ENCODE measurements at regions not wholly inside any gene's neighbourhood (a gene's known extent, or its start where the extent isn't known, plus 50 kb on each side); places are given as distances from the start of the nearest gene placed in this dataset.
"Not testable (repeated sequence)": the region's sequence is repeated elsewhere in the genome, so short reads cannot be mapped to it uniquely, and the experiment has no call there.

- DNase-seq (ENCODE audit: low spot score, unreplicated experiment), result no peak
- H3K4me3 Mint-ChIP-seq (ENCODE audit: low read depth), result no peak overlapping the region
- H3K9me3 Mint-ChIP-seq (ENCODE audit: low read depth), result no peaks in the 10 kb centered on the region
- no peaks in the 10 kb centered on the region for H3K27me3 Mint-ChIP-seq
- no peak for TF ChIP-seq CTCF (IDR thresholded peaks at IDR 0.05; ENCODE audit: unreplicated experiment)
- no peaks in the 10 kb centered on the region for H3K4me1 Mint-ChIP-seq (ENCODE audit: low read depth)
- no peak overlapping the region for H3K27ac Mint-ChIP-seq
- H3K36me3 Mint-ChIP-seq (ENCODE audit: insufficient read depth), result no peaks in the 10 kb centered on the region
Measured at GRCh38 chr4:189143263-189143952, 797.3 kb upstream of the FRG1 start.

GRCh38 chr4:189147005-189147929 lies 793.4 kb upstream of the FRG1 start:
- H3K4me1 Mint-ChIP-seq (ENCODE audit: low read depth), result no peaks in the 10 kb centered on the region
- no peaks in the 10 kb centered on the region for H3K27me3 Mint-ChIP-seq
- DNase-seq (ENCODE audit: low spot score, unreplicated experiment), result no peak
- no peak overlapping the region for H3K27ac Mint-ChIP-seq
- no peak for TF ChIP-seq CTCF (IDR thresholded peaks at IDR 0.05; ENCODE audit: unreplicated experiment)
- H3K9me3 Mint-ChIP-seq (ENCODE audit: low read depth), result peaks cover 7% of the 10 kb centered on the region
- no peak overlapping the region for H3K4me3 Mint-ChIP-seq (ENCODE audit: low read depth)
- no peaks in the 10 kb centered on the region for H3K36me3 Mint-ChIP-seq (ENCODE audit: insufficient read depth)

GRCh38 chr4:189155083-189155482 lies 785.6 kb upstream of the FRG1 start:
- not testable (repeated sequence) for DNase-seq (ENCODE audit: low spot score, unreplicated experiment); H3K4me1 Mint-ChIP-seq (ENCODE audit: low read depth); H3K27ac Mint-ChIP-seq; H3K36me3 Mint-ChIP-seq (ENCODE audit: insufficient read depth); H3K4me3 Mint-ChIP-seq (ENCODE audit: low read depth); H3K27me3 Mint-ChIP-seq; H3K9me3 Mint-ChIP-seq (ENCODE audit: low read depth)

- TF ChIP-seq CTCF (IDR thresholded peaks at IDR 0.05; ENCODE audit: unreplicated experiment), result no peak
Measured at GRCh38 chr4:189162073-189162789, 778.4 kb upstream of the FRG1 start.

GRCh38 chr4:189162888-189163287 lies 777.8 kb upstream of the FRG1 start:
- no peaks in the 10 kb centered on the region for H3K27me3 Mint-ChIP-seq
- H3K4me1 Mint-ChIP-seq (ENCODE audit: low read depth), result peaks cover 3% of the 10 kb centered on the region
- TF ChIP-seq CTCF (IDR thresholded peaks at IDR 0.05; ENCODE audit: unreplicated experiment), result no peak
- H3K9me3 Mint-ChIP-seq (ENCODE audit: low read depth), result no peaks in the 10 kb centered on the region
- no peaks in the 10 kb centered on the region for H3K36me3 Mint-ChIP-seq (ENCODE audit: insufficient read depth)
- no peak for DNase-seq (ENCODE audit: low spot score, unreplicated experiment)
- H3K27ac Mint-ChIP-seq, result no peak overlapping the region
- no peak overlapping the region for H3K4me3 Mint-ChIP-seq (ENCODE audit: low read depth)

More at GRCh38 chr4:189162073-189162789, 778.4 kb upstream of the FRG1 start:
- no peaks in the 10 kb centered on the region for H3K27me3 Mint-ChIP-seq
- H3K9me3 Mint-ChIP-seq (ENCODE audit: low read depth), result no peaks in the 10 kb centered on the region
- no peak for DNase-seq (ENCODE audit: low spot score, unreplicated experiment)
- H3K4me1 Mint-ChIP-seq (ENCODE audit: low read depth), result peaks cover 3% of the 10 kb centered on the region
- H3K36me3 Mint-ChIP-seq (ENCODE audit: insufficient read depth), result no peaks in the 10 kb centered on the region
- H3K4me3 Mint-ChIP-seq (ENCODE audit: low read depth), result no peak overlapping the region
- no peak overlapping the region for H3K27ac Mint-ChIP-seq
